ENCODE measurements at regions not wholly inside any gene's neighbourhood (a gene's known extent, or its start where the extent isn't known, plus 50 kb on each side); places are given as distances from the start of the nearest gene placed in this dataset.

- TF ChIP-seq CTCF (conservative IDR thresholded peaks at IDR 0.05; ENCODE audit: low read length) (no peak), EZH2phosphoT487 (IDR thresholded peaks at IDR 0.05; ENCODE audit: borderline replicate concordance, low read depth, low read length) (no peak)
These were observed 94.3 kb downstream of the OAT start for GRCh38 chr10:124324451-124324850.
